Liver (tissue), 8 donors: ENCODE measurements at regions not wholly inside any gene's neighbourhood (a gene's known extent, or its start where the extent isn't known, plus 50 kb on each side); places are given as distances from the start of the nearest gene placed in this dataset.

ENCODE experiments used
- DNase-seq: peaks from one replicate; pipeline ENCODE4 v3.0.0-alpha.2; 2017; ENCODE audit warnings: low spot score
- H3K27ac ChIP-seq, 2 donors: one replicate each; pipeline ENCODE4 v1.7.0; 2013; ENCODE audit warnings: inconsistent platforms in 2 of 2, low read length in 2 of 2, control low read depth in 1 of 2, low read depth in 1 of 2, mild to moderate bottlenecking in 1 of 2
- H3K27me3 ChIP-seq, 4 donors: one replicate each; pipeline versions ENCODE4 v1.6.1 to v1.7.0; 2013; ENCODE audit warnings: low read length in 3 of 4, inconsistent platforms in 1 of 4, mild to moderate bottlenecking in 1 of 4, moderate library complexity in 1 of 4; ENCODE audit not compliant: control insufficient read depth in 4 of 4, insufficient read depth in 4 of 4
- H3K36me3 ChIP-seq, 4 donors: one replicate each; pipeline versions ENCODE4 v1.6.1 to v1.7.0; 2013; ENCODE audit warnings: low read length in 3 of 4, mild to moderate bottlenecking in 3 of 4, low read depth in 1 of 4, moderate library complexity in 1 of 4; ENCODE audit not compliant: control insufficient read depth in 4 of 4, insufficient read depth in 3 of 4
- H3K4me1 ChIP-seq, 4 donors: one replicate each; pipeline versions ENCODE4 v1.6.1 to v1.7.0; 2013; ENCODE audit warnings: low read length in 3 of 4, mild to moderate bottlenecking in 3 of 4, moderate library complexity in 1 of 4; ENCODE audit not compliant: control insufficient read depth in 4 of 4, insufficient read depth in 4 of 4
- H3K4me3 ChIP-seq, 3 donors: one replicate each; pipeline versions ENCODE4 v1.6.1 to v1.7.0; 2013; ENCODE audit warnings: low read length in 3 of 3, control low read depth in 1 of 3, low read depth in 1 of 3, mild to moderate bottlenecking in 1 of 3
- H3K9ac ChIP-seq, 2 donors: one replicate each; pipeline ENCODE4 v1.7.0; 2013; ENCODE audit warnings: low read length in 2 of 2, mild to moderate bottlenecking in 2 of 2, moderate library complexity in 2 of 2, control low read depth in 1 of 2, low read depth in 1 of 2
- H3K9me3 ChIP-seq, 4 donors: one replicate each; pipeline versions ENCODE4 v1.6.1 to v1.7.0; 2013; ENCODE audit warnings: low read length in 3 of 4; ENCODE audit not compliant: control insufficient read depth in 4 of 4
- CTCF ChIP-seq: fragments of 150-350 bp; IDR thresholded peaks from 2 replicates; pipeline ENCODE4 v1.5.1; 2017; ENCODE audit warnings: improper control_type of control experiment, low read depth, low read length; ENCODE audit not compliant: missing input control
- EGR1 ChIP-seq, 2 donors: IDR thresholded peaks; 2 replicates each; pipeline ENCODE4 v1.6.1; 2016 to 2018; ENCODE audit warnings: antibody characterized with exemption in 2 of 2, low read depth in 2 of 2
- FOXA1 ChIP-seq: IDR thresholded peaks from 2 replicates; pipeline ENCODE4 v1.6.1; 2016; ENCODE audit warnings: antibody characterized with exemption
- FOXA2 ChIP-seq: IDR thresholded peaks from 2 replicates; pipeline ENCODE4 v1.6.1; 2016; ENCODE audit warnings: antibody characterized with exemption
- GABPA ChIP-seq, 2 donors: IDR thresholded peaks in 1 of 2; conservative IDR thresholded peaks in 1 of 2; 2 replicates each; pipeline ENCODE4 v1.6.1; 2016; ENCODE audit warnings: antibody characterized with exemption in 2 of 2, mild to moderate bottlenecking in 1 of 2, moderate library complexity in 1 of 2
- HNF4A ChIP-seq, 2 donors: conservative IDR thresholded peaks; 2 replicates each; pipeline ENCODE4 v1.6.1; 2016; ENCODE audit warnings: antibody characterized with exemption in 2 of 2, mild to moderate bottlenecking in 2 of 2
- HNF4G ChIP-seq: IDR thresholded peaks from 2 replicates; pipeline ENCODE4 v1.6.1; 2016; ENCODE audit warnings: antibody characterized with exemption
- JUND ChIP-seq, 2 donors: IDR thresholded peaks; 2 replicates each; pipeline ENCODE4 v1.6.1; 2016; ENCODE audit warnings: antibody characterized with exemption in 2 of 2
- NR2F2 ChIP-seq: IDR thresholded peaks from 2 replicates; pipeline ENCODE4 v1.6.1; 2016; ENCODE audit warnings: antibody characterized with exemption
- RAD21 ChIP-seq, 2 donors: IDR thresholded peaks; 2 replicates each; pipeline ENCODE4 v1.6.1; 2016; ENCODE audit warnings: antibody characterized with exemption in 2 of 2, mild to moderate bottlenecking in 2 of 2
- REST ChIP-seq: IDR thresholded peaks from 2 replicates; pipeline ENCODE4 v1.6.1; 2016; ENCODE audit warnings: antibody characterized with exemption, mild to moderate bottlenecking
- RXRA ChIP-seq, 2 donors: IDR thresholded peaks; 2 replicates each; pipeline ENCODE4 v1.6.1; 2017 to 2018; ENCODE audit warnings: antibody characterized with exemption in 2 of 2, mild to moderate bottlenecking in 1 of 2
- SP1 ChIP-seq: IDR thresholded peaks from 2 replicates; pipeline ENCODE4 v1.6.1; 2018; ENCODE audit warnings: antibody characterized with exemption, mild to moderate bottlenecking
- TAF1 ChIP-seq: conservative IDR thresholded peaks from 2 replicates; pipeline ENCODE4 v1.6.1; 2016; ENCODE audit warnings: antibody characterized with exemption, mild to moderate bottlenecking
- YY1 ChIP-seq: IDR thresholded peaks from 2 replicates; pipeline ENCODE4 v1.6.1; 2016; ENCODE audit warnings: antibody characterized with exemption, mild to moderate bottlenecking
- WGBS: extraction: QIAGEN DNeasy Blood & Tissue Kit; methylation state at CpG from one replicate; pipeline ENCODE4 v1.1.7; 2013; 5-methylcytosine and 5-hydroxymethylcytosine counted together
- TF ChIP-seq, protein P1 (sequence below): IDR thresholded peaks from 2 replicates; pipeline ENCODE4 v1.6.1; 2016; ENCODE audit warnings: antibody characterized with exemption
- TF ChIP-seq, protein P2 (sequence below): IDR thresholded peaks from 2 replicates; pipeline ENCODE4 v1.6.1; 2016; ENCODE audit warnings: antibody characterized with exemption
- TF ChIP-seq, protein P3 (sequence below): IDR thresholded peaks from 2 replicates; pipeline ENCODE4 v1.6.1; 2016; ENCODE audit warnings: antibody characterized with exemption
- donor health status: healthy.
- donor health status: healthy.
- donor health status: healthy.
- donor health status: healthy.
- donor health status: healthy.

DNA sequence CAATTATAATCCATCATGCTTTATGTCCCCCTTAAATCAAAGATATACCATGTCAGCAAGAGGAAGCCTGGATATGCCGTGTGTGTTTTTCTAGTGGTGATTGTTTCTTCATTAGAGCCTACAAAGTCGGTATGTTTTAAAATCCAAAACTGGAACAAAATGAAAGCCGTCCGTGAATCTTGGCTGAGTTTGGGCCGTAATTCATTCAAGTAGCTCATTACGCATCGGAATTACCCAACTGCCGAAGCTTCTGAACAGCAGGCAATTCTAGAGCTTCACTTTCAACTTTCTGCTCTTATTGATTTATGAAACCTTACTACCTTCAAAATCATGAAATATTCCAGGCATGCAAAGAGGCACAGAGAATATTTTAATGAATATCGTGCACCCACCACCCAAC is 224.7 kb downstream of the AACS start:
- WGBS, result 82% methylated on average over 9 of the region's 9 CpGs
- Histone ChIP-seq H3K36me3 (no peaks in the 10 kb centered on the region), H3K4me1 (no peaks in the 10 kb centered on the region), H3K9me3 (peaks cover 5 to 8% (median 7%) of the 10 kb centered on the region in 4 donors), H3K27me3 (peaks cover 0 to 8% (median under 1%) of the 10 kb centered on the region in 4 donors), H3K4me3 (no peak overlapping the region), H3K9ac (no peak overlapping the region), H3K27ac (no peak overlapping the region)
- no peak for DNase-seq
- no peak for TF ChIP-seq SP1
- no peak for TF ChIP-seq HNF4A (conservative IDR thresholded peaks at IDR 0.05)
- no peak for TF ChIP-seq RAD21 (IDR thresholded peaks at IDR 0.05)
- TF ChIP-seq, protein P1, sequence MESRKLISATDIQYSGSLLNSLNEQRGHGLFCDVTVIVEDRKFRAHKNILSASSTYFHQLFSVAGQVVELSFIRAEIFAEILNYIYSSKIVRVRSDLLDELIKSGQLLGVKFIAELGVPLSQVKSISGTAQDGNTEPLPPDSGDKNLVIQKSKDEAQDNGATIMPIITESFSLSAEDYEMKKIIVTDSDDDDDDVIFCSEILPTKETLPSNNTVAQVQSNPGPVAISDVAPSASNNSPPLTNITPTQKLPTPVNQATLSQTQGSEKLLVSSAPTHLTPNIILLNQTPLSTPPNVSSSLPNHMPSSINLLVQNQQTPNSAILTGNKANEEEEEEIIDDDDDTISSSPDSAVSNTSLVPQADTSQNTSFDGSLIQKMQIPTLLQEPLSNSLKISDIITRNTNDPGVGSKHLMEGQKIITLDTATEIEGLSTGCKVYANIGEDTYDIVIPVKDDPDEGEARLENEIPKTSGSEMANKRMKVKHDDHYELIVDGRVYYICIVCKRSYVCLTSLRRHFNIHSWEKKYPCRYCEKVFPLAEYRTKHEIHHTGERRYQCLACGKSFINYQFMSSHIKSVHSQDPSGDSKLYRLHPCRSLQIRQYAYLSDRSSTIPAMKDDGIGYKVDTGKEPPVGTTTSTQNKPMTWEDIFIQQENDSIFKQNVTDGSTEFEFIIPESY, result no peak
- no peak for TF ChIP-seq NR2F2
- TF ChIP-seq, protein P2, sequence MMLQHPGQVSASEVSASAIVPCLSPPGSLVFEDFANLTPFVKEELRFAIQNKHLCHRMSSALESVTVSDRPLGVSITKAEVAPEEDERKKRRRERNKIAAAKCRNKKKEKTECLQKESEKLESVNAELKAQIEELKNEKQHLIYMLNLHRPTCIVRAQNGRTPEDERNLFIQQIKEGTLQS, result no peak
- no peak for TF ChIP-seq HNF4G
- no peak for TF ChIP-seq FOXA1
- TF ChIP-seq, protein P3, sequence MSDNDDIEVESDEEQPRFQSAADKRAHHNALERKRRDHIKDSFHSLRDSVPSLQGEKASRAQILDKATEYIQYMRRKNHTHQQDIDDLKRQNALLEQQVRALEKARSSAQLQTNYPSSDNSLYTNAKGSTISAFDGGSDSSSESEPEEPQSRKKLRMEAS, result no peak
- TF ChIP-seq YY1, result no peak
- no peak for TF ChIP-seq RXRA (IDR thresholded peaks at IDR 0.05)
- no peak for TF ChIP-seq FOXA2
- TF ChIP-seq GABPA (IDR thresholded peaks at IDR 0.05 in 1 of 2, conservative IDR thresholded peaks at IDR 0.05 in 1 of 2), result no peak
- no peak for TF ChIP-seq JUND (IDR thresholded peaks at IDR 0.05)
- TF ChIP-seq CTCF, result no peak
- TF ChIP-seq TAF1, result no peak
- no peak for TF ChIP-seq EGR1 (IDR thresholded peaks at IDR 0.05; ENCODE audit: low read depth in 2 of 2)
- TF ChIP-seq REST, result no peak
